GM12874 (cell line): ENCODE measurements at regions not wholly inside any gene's neighbourhood (a gene's known extent, or its start where the extent isn't known, plus 50 kb on each side); places are given as distances from the start of the nearest gene placed in this dataset.

Experiments used
- CTCF ChIP-seq: IDR thresholded peaks from 2 replicates; pipeline ENCODE4 v1.5.1; 2011; ENCODE audit warnings: low read depth, mild to moderate bottlenecking, control low read depth, low read length, moderate library complexity; ENCODE audit not compliant: insufficient read depth

DNA sequence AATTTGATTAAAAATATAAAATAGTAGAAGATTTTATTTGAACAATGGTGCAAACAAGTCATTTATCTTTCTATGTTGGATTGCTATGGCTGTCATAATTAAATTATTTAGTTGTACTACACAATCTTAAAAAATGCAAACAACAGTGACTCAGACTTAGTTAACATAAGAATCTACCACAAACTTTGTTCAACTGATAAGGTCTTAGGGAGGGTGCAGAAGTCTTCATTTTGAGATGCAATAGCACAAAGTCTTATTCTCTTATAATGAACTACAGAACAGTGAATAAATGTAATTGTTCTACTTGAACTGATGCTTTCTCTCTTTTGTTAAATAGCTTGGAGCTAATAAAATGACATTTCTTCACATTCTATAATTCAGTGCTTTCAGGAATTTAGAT lies 482.8 kb upstream of the NAALADL2 start:
- TF ChIP-seq CTCF: no peak

DNA sequence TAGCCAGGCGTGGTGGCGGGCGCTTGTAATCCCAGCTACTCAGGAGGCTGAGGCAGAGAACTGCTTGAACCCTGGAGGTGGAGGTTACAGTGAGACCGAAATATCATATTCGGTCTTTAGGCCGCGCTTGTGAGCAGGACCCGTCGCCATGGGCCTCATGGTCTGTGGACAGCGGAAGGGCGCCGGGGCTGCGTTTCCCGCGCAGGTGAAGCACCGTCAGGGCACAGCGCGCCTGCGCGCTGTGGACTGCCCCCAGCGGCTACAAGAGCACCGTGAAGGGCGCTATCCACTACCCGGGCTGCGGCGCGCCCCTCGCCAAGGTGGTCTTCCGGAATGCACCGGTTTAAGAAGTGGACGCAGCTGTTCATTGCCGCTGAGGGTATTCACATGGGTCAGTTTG lies 482.0 kb upstream of the NAALADL2 start:
- TF ChIP-seq CTCF: no peak

GRCh38 chr3:174377684-174378083 lies 481.4 kb upstream of the NAALADL2 start:
- no peak for TF ChIP-seq CTCF

GRCh38 chr3:174382878-174383277 lies 476.3 kb upstream of the NAALADL2 start:
- TF ChIP-seq CTCF: no peak

GRCh38 chr3:174387736-174388135 lies 471.4 kb upstream of the NAALADL2 start:
- no peak for TF ChIP-seq CTCF

DNA sequence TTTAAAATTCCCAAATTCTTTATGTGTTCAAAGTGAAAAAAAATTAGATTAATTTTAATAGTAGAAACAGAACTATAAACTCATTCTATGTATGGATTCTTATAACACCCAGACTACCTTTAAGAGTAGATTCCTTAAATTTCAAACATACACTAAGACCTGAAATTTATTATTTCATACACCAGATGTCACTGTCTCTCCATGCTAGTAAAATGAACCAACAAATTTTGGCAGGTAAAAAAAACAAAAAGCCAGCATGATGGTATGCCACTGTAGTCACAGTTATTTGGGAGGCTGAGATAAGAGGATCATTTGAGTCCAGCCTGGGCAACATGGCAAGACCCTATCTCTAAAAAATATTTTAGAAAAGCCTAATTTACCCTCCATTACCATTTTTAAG lies 461.3 kb upstream of the NAALADL2 start:
- TF ChIP-seq CTCF: no peak

GRCh38 chr3:174398761-174399160 lies 460.4 kb upstream of the NAALADL2 start:
- no peak for TF ChIP-seq CTCF

DNA sequence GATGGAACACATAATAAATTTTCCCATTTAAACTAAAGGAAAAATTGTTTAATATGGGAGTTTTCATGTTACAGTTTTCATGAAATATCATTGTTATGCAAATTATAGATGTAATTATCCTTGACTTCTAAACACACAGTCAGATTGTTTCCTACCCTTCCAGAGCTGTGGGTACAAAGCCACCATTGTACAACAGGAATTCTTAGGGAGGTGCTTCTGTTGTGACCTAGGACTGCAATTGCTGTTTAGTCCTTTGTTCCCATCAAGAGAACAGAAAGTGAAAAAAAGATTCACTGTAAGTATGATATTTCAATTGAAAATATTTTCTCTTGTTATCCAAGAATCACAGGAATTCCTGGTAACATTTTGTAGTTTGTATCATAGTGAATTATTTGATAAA lies 455.3 kb upstream of the NAALADL2 start:
- TF ChIP-seq CTCF: no peak
